GM18517 (cell line): ENCODE measurements at regions not wholly inside any gene's neighbourhood (a gene's known extent, or its start where the extent isn't known, plus 50 kb on each side); places are given as distances from the start of the nearest gene placed in this dataset.
"Not testable (repeated sequence)": the region's sequence is repeated elsewhere in the genome, so short reads cannot be mapped to it uniquely, and the experiment has no call there.

Experiments
- ATAC-seq: cut with Tn5 transposase; IDR thresholded peaks from one replicate; pipeline ENCODE4 v1.9.1; 2021; ENCODE audit warnings: mild to moderate bottlenecking, moderate library complexity; ENCODE audit not compliant: unreplicated experiment

DNA sequence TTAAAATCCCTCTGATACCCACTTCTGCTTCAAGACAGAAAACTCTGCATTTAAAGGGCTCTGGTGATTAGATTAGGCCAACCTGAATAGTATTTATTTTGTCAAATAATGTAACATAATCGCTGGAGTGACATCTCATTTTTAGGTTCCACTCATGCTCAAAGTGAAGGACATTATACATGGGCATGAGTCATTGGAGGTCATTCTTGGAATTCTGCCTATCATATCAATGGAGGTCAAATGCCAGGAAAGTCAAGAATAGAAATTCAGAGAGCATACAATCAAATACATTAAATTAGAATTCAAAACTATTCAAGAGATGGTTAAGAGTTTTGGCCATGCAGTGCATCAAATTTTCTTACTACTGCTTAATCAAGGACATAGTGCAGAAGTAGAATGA, 50.8 kb upstream of the PRSS1 start:
- no peak for ATAC-seq

GRCh38 chr7:142697270-142697669, 52.0 kb upstream of the PRSS1 start:
- no peak for ATAC-seq

DNA sequence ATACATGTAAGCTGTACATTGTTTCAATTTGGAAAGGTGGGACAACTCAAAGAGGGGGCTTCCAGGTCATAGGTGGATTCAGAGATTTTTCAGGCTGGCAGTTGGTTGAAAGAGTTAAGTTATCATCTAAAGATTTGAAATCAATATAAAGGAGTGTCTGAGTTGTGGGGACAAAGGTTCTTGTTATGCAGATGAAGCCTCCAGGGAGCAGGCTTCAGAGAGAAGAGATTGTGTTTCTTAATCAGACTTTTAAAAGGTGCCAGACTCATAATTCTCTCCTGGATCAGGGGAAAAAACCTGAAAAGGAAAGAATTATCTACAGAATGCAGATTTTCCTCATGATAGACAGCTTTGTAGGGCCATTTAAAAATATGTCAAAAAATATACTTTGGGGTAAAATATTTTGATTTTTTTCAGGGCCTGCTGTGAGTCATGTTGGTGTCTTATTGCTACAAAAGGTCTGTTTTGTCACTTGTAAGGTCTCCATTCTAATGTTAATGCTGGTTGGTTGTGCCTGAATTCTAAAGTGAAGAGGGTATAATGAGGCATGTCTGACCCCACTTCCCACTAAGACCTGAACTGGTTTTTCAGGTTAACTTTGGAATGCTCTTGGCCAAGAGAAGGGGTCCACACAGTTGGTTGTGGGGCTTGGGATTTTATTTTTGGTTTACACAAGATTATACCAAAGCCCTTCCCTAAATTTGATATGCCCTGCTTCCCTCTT, 52.7 kb upstream of the PRSS1 start:
- ATAC-seq = no peak

DNA sequence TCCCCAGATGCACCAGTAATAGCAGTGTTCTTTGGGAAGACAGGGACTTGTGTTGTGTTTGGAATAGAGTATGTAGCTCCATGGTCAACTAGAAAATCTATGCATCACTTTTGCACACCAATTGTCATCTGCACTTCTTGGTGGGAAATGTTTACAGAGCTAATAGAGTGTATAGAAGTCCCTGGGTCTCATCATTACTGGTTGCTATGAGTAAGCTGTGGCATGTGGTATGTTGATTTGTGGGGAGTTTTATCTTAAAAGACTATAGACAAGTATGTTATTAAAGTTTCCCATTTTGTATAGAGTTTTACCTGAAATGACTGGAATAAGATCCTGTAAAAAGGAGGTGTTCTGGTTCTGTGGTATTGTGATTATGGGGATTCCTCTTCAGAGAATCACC, 55.4 kb upstream of the PRSS1 start:
- no peak for ATAC-seq

DNA sequence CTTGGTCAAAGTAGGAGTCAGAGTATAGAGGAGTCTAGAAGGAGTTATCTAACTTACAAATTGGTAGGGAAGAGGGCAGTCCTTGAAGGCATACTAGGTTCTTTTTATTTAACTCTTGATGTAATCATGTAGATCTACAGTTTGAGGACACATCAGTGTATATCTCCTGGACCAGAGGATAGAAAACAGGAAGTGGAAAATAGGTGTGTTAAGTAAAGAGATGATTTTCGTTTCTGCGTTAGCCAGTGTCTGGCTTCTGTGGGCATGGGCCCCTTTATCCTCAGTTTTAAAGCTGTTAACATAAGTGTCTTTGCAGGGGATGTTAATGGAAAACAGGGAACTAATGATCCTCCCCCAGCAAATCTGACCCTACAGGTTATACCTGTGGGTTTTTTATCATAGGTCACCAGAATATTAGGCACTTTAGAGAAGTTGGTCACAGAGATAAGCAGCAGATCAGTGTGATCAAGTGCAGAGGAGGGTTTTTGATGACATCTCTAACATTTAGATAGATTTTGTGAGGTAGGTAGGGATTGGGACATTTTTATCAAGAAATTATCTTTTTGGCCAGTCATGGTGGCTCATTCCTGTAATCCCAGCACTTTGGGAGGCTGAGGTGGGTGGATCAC, 58.6 kb upstream of the PRSS1 start:
- no peak for ATAC-seq

DNA sequence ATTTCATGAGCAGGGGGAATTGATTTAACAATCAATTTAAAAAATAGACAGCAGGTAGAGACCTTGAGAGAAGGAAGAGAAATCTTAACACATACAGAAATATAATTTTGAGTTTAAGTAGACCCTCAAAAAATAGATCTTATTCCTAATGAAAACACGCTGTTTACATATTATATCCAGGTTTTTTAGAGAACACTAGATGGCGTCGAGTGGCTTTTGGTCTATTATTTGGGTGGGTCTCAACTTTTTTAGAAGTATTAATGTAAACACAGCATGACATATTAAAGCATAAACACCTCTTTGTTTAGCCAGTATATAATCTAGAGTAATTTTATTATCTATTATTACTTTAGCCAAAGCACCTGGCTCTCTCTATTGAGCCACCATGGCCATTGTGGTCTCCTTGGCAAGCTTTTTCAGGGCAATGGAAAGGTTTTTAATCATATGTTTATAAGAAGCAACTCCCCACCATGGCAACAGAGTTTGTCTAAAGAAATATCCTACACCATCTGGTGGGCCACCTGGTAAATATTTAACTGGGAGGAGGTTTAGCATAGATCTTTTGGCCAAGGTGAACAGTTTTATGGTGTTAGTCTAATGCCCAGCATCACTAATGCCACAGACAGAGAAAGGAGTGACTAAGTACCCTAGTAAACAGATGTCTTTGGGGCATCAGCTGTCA, 59.7 kb upstream of the PRSS1 start:
- ATAC-seq = no peak

DNA sequence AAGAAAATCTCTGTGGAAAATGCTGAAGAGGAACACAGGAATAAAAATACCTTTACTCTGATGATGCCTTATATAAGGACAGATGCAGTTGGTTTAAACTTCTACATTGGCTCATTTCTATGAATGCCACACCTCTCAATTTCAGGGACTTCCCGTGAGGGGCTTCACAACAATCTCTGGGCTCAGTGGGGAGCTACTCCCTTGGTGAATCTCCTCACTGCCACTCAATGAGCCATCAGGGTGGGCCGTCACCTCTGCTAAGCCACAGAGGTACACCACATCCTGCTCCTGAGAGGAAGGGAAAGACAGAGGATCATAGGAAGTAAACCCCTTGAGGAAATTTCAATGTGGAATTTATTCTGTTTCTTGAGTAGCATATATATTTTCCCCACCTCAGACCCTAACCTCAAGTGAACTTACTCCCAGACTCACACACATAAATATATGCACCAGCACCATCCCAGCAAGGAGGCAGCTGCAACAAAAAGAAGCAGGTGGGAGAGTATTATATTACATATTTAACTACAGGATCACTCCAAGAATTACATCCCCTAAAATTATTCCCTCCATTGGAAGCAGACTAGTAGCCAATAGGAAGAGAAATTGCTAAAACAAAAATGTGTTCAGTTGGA, 63.3 kb upstream of the PRSS1 start:
- ATAC-seq = no peak

DNA sequence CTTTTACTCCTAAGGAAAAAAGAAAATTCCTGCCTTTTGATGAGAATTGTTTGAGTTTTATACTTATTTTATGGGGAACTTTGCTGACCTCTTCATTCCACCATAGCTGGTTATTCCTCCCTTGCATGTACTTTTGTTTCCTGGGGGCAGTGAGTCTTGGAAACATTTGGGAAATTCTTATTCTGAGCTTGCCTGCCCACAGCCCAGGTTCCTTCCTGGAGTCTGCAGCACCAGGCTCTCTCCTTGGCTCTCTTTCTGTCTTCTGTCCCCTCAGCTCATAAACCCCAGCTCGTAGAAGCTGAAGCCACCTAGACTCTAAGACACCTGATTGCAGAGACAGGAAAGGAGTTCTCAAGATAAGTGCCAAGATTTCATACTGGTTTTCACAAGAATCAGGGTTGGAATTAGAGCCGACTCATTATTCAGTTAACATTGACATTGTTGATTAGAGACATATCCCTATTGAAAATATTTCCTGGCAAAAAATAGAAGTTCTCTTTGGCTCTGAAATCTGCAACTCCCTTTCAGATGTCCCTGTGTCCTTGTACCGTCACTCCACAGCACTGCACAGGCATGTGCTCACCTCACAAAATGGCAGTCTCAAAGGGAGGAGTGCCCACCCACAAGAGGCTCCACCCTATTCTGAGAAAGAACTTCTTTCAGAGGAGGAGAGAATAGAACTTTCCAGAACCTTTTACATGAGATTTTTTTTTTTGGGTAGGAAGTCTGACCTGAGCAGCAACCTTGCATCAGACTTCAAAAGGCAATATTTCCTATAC, 67.8 kb upstream of the PRSS1 start:
- no peak for ATAC-seq

DNA sequence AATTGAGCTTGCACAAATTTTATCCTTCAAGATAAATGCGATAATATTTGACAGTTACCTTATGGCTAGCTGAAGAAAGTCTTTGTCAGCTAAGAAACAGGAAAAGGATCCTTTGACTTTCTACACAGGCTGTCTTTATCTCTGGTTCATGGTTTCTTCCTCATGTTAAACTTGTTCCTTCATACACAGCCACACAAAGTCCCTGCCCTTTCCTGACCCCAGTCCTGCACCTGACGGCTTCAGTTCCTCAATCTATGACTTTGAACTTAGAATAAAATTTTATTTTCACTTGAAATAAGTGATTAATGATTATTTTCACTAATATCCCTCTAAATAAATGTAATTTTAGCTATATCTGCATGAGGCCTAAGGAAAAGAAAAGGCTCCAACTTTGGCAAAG, 77.8 kb upstream of the PRSS1 start:
- ATAC-seq = no peak

GRCh38 chr7:142670511-142670910, 78.8 kb upstream of the PRSS1 start:
- ATAC-seq = no peak

DNA sequence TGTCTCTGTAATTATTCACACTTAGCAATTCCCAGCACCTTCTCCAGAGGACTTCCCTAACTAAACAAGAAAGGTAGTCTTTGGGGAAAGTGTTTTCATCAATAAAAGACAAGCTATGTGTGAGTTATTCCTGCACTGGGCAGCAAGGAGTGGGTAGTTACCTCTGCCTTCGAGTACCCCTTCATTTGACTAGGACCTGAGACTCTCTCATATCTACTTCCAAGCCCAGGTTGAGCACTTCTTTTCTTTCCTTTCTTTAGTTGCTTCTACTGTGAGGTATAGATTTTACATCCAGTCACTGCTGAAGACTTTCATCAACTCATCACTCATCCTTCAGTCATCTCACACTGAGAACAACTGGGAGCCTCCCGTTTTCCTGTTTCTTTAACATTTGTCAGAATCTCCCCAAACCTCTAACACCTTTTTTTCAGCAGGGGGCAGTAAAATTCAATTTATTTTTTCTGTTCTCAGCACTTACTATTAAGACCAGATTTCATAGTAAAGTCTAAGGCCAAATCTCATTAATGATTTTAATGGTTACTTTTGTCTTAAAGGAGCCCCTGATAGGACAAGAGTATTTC, 80.1 kb upstream of the PRSS1 start:
- ATAC-seq = no peak

GRCh38 chr7:142668495-142668894, 80.8 kb upstream of the PRSS1 start:
- ATAC-seq = no peak

- ATAC-seq = no peak
Measured at GRCh38 chr7:142657376-142657775, 91.9 kb upstream of the PRSS1 start.

GRCh38 chr7:142654398-142654797, 94.9 kb upstream of the PRSS1 start:
- no peak for ATAC-seq

- no peak for ATAC-seq
Measured at GRCh38 chr7:142647749-142648148, 101.5 kb upstream of the PRSS1 start.

DNA sequence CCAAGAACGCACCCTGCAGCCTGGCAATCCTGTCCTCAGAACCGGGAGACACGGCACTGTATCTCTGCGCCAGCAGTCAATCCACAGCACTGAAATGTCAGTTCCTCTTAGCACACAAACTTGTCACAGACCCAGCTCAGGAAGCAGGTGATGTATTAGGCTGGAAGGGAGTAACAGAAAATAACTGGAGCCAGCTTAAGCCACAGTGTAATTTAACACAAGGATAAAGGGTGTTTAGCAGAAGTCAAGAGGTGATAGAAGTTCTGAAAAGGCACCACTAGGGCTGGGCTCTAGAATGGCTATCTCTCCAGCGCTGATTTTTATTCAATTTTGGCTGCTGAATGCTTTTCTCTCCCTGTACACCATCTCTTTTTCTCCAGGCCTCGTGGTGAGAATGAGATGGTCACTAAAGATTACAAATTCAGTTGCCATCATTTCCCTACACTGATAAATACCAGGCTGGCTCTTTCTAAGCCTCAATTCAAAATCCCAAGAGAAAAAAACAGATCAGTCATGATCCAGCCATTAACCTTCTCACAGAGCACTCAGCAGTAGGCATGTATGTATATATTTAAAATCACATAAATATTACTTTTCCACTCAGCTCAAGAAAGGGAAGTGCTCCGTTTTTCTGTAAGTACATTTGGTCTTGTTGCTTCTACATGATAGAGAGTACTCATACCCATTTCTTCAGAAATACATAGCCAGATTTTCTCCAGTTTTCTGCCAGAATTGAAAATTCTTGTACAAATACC, 102.7 kb upstream of the PRSS1 start:
- no peak for ATAC-seq

DNA sequence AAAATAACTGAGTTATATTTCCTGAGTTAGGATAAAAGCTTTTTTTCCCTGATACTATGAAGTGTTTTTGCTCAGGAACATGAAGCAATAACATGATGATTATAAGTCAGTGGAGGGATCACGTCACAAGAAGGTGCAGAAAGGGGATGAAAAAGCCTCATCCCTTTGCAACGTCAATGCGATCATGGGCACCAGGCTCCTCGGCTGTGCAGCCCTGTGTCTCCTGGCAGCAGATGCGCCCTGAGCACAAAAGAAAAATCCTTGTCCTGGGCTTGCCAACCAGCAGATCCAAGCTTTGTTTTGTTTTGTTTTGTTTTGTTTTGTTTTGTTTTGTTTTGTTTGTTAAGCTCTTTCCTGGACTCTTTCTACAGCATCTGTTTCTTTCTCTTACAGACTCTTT, 103.5 kb upstream of the PRSS1 start:
- ATAC-seq = no peak

DNA sequence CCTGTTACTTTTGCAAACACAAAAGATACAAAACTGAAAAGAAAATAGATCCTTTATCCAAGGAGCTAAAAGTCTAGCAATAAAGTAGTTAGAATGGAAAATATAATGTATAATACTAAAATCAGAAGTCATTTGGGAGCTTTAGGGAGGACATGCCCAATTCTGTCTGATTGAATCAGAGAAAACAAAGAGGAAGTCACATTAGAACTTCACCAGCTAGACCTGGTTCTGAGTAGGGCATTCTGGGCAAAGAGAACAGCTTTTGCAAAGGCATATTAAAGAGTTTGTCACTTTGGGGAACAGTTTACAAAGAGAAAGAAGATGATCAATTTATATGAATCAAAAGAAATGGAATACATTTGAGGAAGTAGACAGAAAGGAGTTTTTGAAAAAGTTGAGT, 107.0 kb upstream of the PRSS1 start:
- ATAC-seq = no peak

GRCh38 chr7:142641252-142641651, 108.0 kb upstream of the PRSS1 start:
- ATAC-seq = not testable (repeated sequence)

- no peak for ATAC-seq
Measured at GRCh38 chr7:142638581-142638980, 110.7 kb upstream of the PRSS1 start.
